GM12892 (cell line): ENCODE measurements at regions not wholly inside any gene's neighbourhood (a gene's known extent, or its start where the extent isn't known, plus 50 kb on each side); places are given as distances from the start of the nearest gene placed in this dataset.

Experiments
- POLR2A ChIP-seq: IDR thresholded peaks from 2 replicates; pipeline ENCODE4 v1.6.1; 2011; ENCODE audit warnings: low read depth, low read length, control low read depth
- TAF1 ChIP-seq: IDR thresholded peaks from 2 replicates; pipeline ENCODE4 v1.6.1; 2011; ENCODE audit warnings: low read depth, mild to moderate bottlenecking, control low read depth, low read length, borderline replicate concordance

- TF ChIP-seq POLR2A: no peak
- TF ChIP-seq TAF1: no peak
Measured at GRCh38 chr12:98308141-98308540, 207.2 kb upstream of the TMPO start.
